Esophagus squamous epithelium (tissue), 5 donors: ENCODE measurements at regions not wholly inside any gene's neighbourhood (a gene's known extent, or its start where the extent isn't known, plus 50 kb on each side); places are given as distances from the start of the nearest gene placed in this dataset.

Experiments
- DNase-seq: peaks from one replicate; lab custom pipeline; 2025; lab: John Stamatoyannopoulos, UW
- H3K27ac ChIP-seq, 4 donors: fragments of 200-600 bp; sonication (generic); one replicate each; pipeline ENCODE4 v1.5.1; 2016 to 2019; ENCODE audit warnings: mild to moderate bottlenecking in 1 of 4
- H3K27me3 ChIP-seq, 4 donors: fragments of 200-600 bp; sonication (generic); 1 replicate in 3 of 4; 2 replicates in 1 of 4; pipeline versions ENCODE4 v1.5.1 to v1.6.0; 2017 to 2021; ENCODE audit warnings: antibody characterized with exemption in 1 of 4
- H3K36me3 ChIP-seq, 3 donors: fragments of 200-600 bp; sonication (generic); one replicate each; pipeline ENCODE4 v1.5.1; 2016 to 2019
- H3K4me1 ChIP-seq, 3 donors: fragments of 200-600 bp; sonication (generic); one replicate each; pipeline ENCODE4 v1.5.1; 2017 to 2019
- H3K4me3 ChIP-seq, 4 donors: fragments of 200-600 bp; sonication (generic); 1 replicate in 3 of 4; 2 replicates in 1 of 4; pipeline ENCODE4 v1.5.1; 2016 to 2019; ENCODE audit warnings: mild to moderate bottlenecking in 2 of 4, moderate library complexity in 1 of 4
- H3K9me3 ChIP-seq, 3 donors: fragments of 200-600 bp; sonication (generic); one replicate each; pipeline ENCODE4 v1.5.1; 2016 to 2019
- POLR2A ChIP-seq, 4 donors: fragments of 450-650 bp; IDR thresholded peaks; one replicate each; pipeline ENCODE4 v1.6.1; 2017; ENCODE audit warnings: antibody characterized with exemption in 4 of 4, mild to moderate bottlenecking in 4 of 4, moderate library complexity in 3 of 4
- WGBS, 2 donors: methylation state at CpG; one replicate each; pipeline ENCODE4 v1.1.5; 2018; 5-methylcytosine and 5-hydroxymethylcytosine counted together
- intact Hi-C: fragments of 100-400 bp; cut with DNase I; formaldehyde crosslinking; loops from one replicate; pipeline ENCODE4 v1.15.0; 2022
- TF ChIP-seq, protein P1 (sequence below), 6 experiments: fragments of 450-650 bp in 4 of 6; fragments of 200-600 bp in 2 of 6; sonication (generic) in 2 of 6; IDR thresholded peaks; one replicate each; pipeline ENCODE4 v1.5.1; 2016 to 2019; ENCODE audit warnings: antibody characterized with exemption in 6 of 6, mild to moderate bottlenecking in 4 of 6, moderate library complexity in 4 of 6
- donor health status: DM: yes; HTN: yes; CAD: no.

DNA sequence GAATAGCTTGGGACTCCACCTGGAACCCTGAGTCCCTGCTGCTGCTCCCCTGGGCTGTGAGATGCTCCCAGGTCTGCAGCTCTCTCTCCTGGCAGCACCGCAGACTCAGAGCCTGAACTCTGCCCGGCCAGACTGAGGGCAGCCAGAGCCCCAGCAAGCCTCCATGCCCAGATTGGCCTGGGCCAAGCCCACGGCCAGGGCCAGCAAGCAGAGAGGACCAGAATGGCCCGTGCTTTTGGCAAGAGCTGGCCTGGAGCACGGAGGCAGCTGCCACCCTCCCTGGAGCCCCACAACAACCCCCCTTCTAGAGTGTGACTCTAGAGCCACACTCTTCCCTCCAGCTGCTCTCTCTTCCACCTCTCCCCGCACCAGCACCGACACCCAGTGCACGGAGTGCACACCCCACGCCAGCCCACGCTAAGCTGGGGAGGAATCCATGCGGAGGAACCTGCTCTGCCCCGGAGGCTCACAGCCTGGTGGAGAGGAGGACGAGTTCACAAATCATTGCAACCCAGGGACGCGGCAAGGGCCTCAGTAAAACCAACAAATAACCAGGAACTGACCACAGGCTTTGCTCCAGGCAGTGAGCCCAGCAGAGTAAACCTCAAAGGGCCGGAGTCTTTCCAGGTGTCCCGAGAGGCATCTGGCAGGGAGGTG lies 110.3 kb downstream of the HMX1 start:
- no peaks in the 10 kb centered on the region for H3K9me3 ChIP-seq
- WGBS, 2 donors: 40% methylated on average over 1 of the region's 17 CpGs; no CpG with 5 or more reads in 1 of the 2 donors
- TF ChIP-seq POLR2A (IDR thresholded peaks at IDR 0.05): no peak
- TF ChIP-seq, protein P1, sequence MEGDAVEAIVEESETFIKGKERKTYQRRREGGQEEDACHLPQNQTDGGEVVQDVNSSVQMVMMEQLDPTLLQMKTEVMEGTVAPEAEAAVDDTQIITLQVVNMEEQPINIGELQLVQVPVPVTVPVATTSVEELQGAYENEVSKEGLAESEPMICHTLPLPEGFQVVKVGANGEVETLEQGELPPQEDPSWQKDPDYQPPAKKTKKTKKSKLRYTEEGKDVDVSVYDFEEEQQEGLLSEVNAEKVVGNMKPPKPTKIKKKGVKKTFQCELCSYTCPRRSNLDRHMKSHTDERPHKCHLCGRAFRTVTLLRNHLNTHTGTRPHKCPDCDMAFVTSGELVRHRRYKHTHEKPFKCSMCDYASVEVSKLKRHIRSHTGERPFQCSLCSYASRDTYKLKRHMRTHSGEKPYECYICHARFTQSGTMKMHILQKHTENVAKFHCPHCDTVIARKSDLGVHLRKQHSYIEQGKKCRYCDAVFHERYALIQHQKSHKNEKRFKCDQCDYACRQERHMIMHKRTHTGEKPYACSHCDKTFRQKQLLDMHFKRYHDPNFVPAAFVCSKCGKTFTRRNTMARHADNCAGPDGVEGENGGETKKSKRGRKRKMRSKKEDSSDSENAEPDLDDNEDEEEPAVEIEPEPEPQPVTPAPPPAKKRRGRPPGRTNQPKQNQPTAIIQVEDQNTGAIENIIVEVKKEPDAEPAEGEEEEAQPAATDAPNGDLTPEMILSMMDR (IDR thresholded peaks at IDR 0.05): no peak
- no peak for DNase-seq
- no peak overlapping the region for H3K27ac ChIP-seq
- H3K4me1 ChIP-seq: no peaks in the 10 kb centered on the region
- H3K36me3 ChIP-seq: no peaks in the 10 kb centered on the region
- peaks cover 0 to 56% (median 0%) of the 10 kb centered on the region in 4 donors for H3K27me3 ChIP-seq
- intact Hi-C loops: no loop called here
- no peak overlapping the region for H3K4me3 ChIP-seq

DNA sequence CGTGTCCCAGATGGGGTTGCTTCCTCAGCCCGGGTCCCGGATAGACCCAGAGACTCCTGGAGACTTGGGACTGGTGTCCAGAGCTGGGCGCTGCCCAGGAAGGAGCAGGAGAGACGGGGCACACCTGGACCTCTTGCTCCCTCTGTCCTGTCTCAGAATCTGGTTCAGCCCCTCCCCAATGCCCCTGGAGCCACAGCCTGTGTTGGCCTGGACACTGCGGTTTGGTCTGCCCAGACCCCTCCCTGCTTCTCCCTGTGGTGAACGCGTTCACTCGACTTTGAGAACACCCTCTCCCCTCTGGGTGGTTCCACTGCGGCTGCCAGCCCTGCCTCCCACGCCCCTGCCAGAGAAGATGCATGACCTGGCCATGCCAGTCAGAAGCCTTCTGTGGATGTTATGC lies 111.1 kb downstream of the HMX1 start:
- Histone ChIP-seq H3K27me3 (peaks cover 0 to 49% (median 0%) of the 10 kb centered on the region in 4 donors), H3K36me3 (no peaks in the 10 kb centered on the region), H3K4me3 (no peak overlapping the region), H3K27ac (no peak overlapping the region), H3K4me1 (no peaks in the 10 kb centered on the region), H3K9me3 (no peaks in the 10 kb centered on the region)
- intact Hi-C loops: no loop called here
- no peak for DNase-seq
- TF ChIP-seq POLR2A (IDR thresholded peaks at IDR 0.05): no peak
- TF ChIP-seq, protein P1 (IDR thresholded peaks at IDR 0.05): no peak
- 66 to 85% methylated on average over 1 to 6 of the region's 11 CpGs for WGBS, 2 donors

DNA sequence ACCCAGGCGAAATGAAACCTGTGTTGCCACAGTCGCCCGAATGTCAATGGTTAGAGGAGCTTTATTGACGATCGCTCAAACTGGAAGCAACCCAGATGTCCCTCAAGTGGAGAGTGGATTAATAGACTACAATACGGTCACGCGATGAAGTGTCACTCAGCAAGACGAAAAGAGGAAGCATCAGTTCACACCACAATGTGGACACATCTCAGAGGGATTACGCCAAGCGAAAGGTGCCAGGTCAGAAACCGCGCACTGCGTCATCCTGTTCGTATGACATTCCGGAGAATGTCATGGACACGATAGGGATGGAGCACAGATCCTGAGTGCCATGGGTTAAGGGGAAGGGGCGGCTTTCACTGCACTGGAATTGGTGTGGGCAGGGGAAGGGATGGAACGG lies 111.7 kb downstream of the HMX1 start:
- 75 to 77% methylated on average over 18 of the region's 19 CpGs for WGBS, 2 donors
- H3K27ac ChIP-seq: no peak overlapping the region
- no peak for DNase-seq
- no peaks in the 10 kb centered on the region for H3K36me3 ChIP-seq
- no peak for TF ChIP-seq POLR2A (IDR thresholded peaks at IDR 0.05)
- TF ChIP-seq, protein P1 (IDR thresholded peaks at IDR 0.05): no peak
- H3K9me3 ChIP-seq: no peaks in the 10 kb centered on the region
- intact Hi-C loops: no loop called here
- peaks cover 0 to 43% (median 0%) of the 10 kb centered on the region in 4 donors for H3K27me3 ChIP-seq
- H3K4me1 ChIP-seq: no peaks in the 10 kb centered on the region
- H3K4me3 ChIP-seq: no peak overlapping the region

DNA sequence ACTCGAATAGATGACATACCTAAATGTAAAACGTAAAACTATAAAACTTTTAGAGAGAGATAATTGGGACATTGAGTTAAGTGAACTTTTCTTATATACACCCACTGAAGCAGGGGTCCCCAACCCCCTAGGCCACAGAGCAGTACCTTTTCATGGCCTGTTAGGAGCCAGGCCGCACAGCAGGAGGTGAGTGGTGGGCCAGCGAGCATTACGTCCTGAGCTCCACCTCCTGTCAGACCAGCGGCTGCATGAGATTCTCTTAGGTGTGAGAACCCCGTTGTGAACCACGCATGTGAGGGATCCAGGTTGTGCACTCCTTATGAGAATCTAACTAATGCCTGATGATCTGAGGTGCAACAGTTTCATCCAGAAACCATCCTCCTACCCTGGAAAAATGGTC lies 114.8 kb downstream of the HMX1 start:
- no peaks in the 10 kb centered on the region for H3K36me3 ChIP-seq
- DNase-seq: no peak
- no peak for TF ChIP-seq POLR2A (IDR thresholded peaks at IDR 0.05)
- TF ChIP-seq, protein P1 (IDR thresholded peaks at IDR 0.05): no peak
- H3K4me1 ChIP-seq: no peaks in the 10 kb centered on the region
- H3K4me3 ChIP-seq: no peak overlapping the region
- no peak overlapping the region for H3K27ac ChIP-seq
- peaks cover 0 to 19% (median 0%) of the 10 kb centered on the region in 4 donors for H3K27me3 ChIP-seq
- no peaks in the 10 kb centered on the region for H3K9me3 ChIP-seq
- intact Hi-C loops: no loop called here
- WGBS, 2 donors: 57 to 64% methylated on average over 6 to 8 of the region's 8 CpGs

DNA sequence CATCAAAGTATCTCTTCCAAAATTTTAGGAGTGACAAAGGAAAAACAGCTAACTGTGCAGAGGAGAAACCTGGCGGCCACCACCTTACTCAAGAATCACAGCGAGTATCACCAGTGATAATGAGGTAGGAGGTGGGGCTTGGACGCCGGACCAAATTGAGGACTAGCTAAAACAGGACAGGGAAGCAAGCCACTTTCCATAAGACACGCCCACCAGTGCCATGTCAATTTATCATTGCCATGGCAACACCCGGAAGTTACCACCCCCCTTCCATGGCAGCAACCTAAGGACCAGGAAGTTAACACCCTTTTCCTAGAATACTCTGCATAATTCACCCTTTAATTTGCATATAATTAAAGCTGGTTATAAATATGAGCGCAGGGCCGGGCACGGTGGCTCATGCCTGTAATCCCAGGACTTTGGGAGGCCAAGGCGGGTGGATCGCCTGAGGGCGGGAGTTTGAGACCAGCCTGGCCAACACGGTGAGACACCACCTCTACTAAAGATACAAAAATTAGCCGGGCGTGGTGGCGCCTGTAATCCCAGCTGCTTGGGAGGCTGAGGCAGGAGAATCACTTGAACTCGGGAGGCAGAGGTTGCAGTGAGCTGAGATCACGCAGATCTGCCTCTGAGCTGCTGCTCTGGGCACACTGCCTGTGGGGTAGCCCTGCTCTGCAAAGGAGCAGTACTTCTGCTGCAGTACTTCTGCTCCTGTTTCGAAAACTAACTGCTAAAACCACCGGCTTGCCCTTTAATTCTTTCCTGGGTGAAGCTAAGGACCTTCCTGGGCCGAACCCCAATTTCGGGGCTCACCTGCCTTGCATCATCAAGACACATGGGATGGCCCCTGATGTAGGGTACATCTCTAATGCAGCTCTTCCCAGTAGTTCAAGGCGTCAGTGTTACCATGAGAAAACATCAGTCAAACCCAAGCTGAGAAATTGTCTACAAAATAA lies 116.7 kb downstream of the HMX1 start:
- no peak overlapping the region for H3K4me3 ChIP-seq
- no peaks in the 10 kb centered on the region for H3K4me1 ChIP-seq
- H3K27me3 ChIP-seq: peaks cover 0 to under 1% (median 0%) of the 10 kb centered on the region in 4 donors
- WGBS, 2 donors: 79 to 87% methylated on average over 11 to 17 of the region's 23 CpGs
- intact Hi-C loops: no loop called here
- no peaks in the 10 kb centered on the region for H3K9me3 ChIP-seq
- no peak for DNase-seq
- TF ChIP-seq, protein P1 (IDR thresholded peaks at IDR 0.05): no peak
- no peak for TF ChIP-seq POLR2A (IDR thresholded peaks at IDR 0.05)
- no peaks in the 10 kb centered on the region for H3K36me3 ChIP-seq
- H3K27ac ChIP-seq: no peak overlapping the region
